Fibroblast of the aortic adventitia (primary cell): ENCODE measurements at regions not wholly inside any gene's neighbourhood (a gene's known extent, or its start where the extent isn't known, plus 50 kb on each side); places are given as distances from the start of the nearest gene placed in this dataset.

Experiments used
- DNase-seq: peaks from one replicate; pipeline ENCODE4 v3.0.0-alpha.2; 2010; ENCODE audit warnings: low read depth
- H3K4me3 ChIP-seq: 2 replicates; pipeline ENCODE4 v1.5.1; 2011; ENCODE audit warnings: low read depth, mild to moderate bottlenecking, control low read depth, low read length, moderate library complexity
- TF ChIP-seq, protein P1 (sequence below): IDR thresholded peaks from 2 replicates; pipeline ENCODE4 v1.5.1; 2011; ENCODE audit warnings: mild to moderate bottlenecking, low read length, control low read depth, inconsistent platforms; ENCODE audit not compliant: insufficient read depth

DNA sequence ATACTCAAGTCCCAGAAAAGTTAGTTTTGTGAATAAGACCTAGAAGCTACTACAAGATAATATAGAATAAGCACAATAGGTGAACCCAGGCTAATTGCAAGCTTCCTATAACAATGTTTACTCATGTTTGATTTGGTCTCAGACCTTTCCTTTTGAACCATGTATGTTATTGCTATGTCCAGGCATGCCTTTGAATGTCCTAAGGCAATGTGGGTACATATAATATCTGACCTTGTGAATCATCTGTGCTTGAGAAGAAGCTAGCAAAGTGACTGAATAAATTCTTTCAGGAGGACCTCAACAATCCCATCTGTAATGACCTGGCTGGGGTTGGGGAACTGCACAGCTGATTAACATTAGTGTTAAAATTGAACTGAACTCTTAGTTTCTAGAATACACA, 1285.9 kb upstream of the CELF4 start:
- TF ChIP-seq, protein P1, sequence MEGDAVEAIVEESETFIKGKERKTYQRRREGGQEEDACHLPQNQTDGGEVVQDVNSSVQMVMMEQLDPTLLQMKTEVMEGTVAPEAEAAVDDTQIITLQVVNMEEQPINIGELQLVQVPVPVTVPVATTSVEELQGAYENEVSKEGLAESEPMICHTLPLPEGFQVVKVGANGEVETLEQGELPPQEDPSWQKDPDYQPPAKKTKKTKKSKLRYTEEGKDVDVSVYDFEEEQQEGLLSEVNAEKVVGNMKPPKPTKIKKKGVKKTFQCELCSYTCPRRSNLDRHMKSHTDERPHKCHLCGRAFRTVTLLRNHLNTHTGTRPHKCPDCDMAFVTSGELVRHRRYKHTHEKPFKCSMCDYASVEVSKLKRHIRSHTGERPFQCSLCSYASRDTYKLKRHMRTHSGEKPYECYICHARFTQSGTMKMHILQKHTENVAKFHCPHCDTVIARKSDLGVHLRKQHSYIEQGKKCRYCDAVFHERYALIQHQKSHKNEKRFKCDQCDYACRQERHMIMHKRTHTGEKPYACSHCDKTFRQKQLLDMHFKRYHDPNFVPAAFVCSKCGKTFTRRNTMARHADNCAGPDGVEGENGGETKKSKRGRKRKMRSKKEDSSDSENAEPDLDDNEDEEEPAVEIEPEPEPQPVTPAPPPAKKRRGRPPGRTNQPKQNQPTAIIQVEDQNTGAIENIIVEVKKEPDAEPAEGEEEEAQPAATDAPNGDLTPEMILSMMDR: no peak
- DNase-seq: no peak
- no peak overlapping the region for H3K4me3 ChIP-seq

DNA sequence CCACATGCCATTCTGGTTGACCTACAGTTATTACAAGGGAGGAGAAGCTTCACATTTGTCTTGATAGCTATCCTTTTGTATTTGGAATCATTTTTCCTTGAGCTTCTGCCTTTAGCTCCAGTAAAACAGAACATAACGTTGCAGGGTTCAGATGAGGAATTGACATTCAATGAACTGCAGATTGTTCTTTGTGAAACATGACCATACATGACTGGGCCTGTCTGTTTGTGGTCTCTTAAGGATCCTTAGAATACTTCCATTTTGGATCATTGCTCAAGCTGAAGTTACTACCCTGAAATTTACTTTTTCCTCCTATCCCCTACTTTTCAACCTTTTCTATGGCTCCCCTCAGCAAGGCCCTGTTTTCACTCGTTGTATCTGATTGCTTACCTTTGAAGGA, 1281.7 kb upstream of the CELF4 start:
- no peak for DNase-seq
- no peak overlapping the region for H3K4me3 ChIP-seq
- TF ChIP-seq, protein P1: no peak

DNA sequence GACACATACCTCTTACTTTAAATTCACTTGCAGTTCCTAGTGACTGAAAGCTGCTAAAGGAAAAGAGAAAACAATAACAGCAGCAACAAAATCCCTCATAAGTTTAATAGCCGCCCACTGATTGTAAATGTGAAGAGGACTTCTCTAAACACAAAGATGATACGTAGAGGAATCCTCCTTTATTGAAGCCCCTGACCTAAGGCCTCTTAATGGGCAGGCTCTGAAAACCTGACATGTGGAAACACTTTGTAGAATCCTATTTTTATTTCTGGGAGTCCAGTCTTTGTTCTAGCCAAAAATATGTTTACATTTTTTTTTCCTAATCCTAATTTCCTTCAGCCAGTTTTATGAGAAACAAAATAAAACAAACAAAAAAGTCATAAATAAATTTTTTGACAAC, 1277.7 kb upstream of the CELF4 start:
- DNase-seq: no peak
- TF ChIP-seq, protein P1: no peak
- no peak overlapping the region for H3K4me3 ChIP-seq

DNA sequence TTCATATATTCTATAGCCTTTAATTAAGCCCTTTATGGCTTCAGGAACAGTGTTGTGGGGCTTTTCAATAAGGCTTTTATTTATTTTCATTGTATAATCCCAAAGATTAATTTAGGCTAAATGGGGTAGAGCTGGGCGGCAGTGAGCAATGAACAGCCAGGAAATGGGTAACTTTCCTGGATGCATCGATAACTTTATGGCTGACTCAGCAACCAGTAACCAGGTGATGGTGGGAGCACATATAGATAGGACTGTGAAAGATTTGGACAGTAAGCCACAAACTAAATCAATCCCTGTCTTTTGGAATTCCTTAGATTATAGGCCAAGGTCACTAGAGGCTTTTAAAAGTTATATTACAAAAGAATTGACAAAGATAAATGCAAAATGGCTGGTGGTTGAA, 1260.6 kb upstream of the CELF4 start:
- TF ChIP-seq, protein P1: no peak
- H3K4me3 ChIP-seq: no peak overlapping the region
- DNase-seq: no peak

DNA sequence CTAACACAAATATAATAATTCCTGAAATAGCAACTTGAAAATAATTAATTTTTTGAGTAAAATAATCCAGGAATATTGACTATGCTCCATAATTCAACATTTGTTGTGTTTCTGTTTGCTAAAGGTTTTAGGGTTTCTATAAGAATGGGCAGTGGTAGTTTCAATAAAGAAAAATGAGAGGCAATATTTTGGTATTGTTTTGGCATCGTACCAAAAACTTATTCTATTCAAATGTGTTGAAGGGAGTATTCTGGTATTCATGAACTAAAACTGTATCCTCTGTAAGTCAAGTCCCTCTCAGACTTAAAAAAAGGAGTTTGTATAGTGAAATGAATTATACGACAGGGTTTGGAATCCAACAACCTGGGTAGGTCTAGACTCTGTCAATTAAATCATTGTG, 1245.6 kb upstream of the CELF4 start:
- no peak overlapping the region for H3K4me3 ChIP-seq
- DNase-seq: no peak
- TF ChIP-seq, protein P1: no peak

DNA sequence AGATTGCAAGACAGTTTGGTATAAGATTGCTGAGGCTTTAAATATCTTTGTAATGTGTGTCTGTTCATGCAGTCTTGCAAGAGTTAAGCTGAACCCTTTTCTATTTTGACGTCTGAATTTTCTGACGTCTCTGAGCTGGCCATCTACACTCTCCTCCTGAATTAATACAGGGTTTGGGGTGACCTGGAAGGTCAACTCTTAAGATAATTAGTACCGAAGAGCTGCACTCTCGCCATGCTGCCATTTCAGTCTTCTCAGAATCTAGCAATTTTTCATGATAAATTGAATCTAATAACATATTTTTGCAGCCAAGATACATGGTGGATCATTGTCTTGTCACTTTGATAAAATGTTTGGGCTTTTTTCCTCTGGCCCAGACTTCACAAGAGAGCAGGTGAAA, 1245.2 kb upstream of the CELF4 start:
- TF ChIP-seq, protein P1: no peak
- H3K4me3 ChIP-seq: no peak overlapping the region
- DNase-seq: no peak

DNA sequence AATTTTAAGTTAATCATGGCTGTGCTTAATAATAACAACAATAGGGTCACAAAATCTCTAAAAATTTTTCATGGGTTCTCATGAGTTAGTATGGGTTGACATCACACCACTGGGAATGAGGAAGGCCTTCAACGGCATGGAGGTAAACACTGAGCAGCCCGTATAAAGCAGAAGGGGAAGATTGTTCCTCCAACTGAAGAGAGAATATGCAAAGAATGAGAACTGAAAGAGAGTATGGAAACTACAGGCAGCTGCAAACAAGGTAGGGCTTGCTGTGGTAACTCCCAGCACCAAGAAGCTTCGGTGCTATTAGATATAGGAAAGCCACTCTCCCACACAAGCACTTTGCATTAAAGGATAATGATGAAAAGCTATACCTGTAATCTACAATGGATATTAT, 1242.3 kb upstream of the CELF4 start:
- DNase-seq: no peak
- no peak overlapping the region for H3K4me3 ChIP-seq
- TF ChIP-seq, protein P1: no peak
